ENCODE measurements at regions not wholly inside any gene's neighbourhood (a gene's known extent, or its start where the extent isn't known, plus 50 kb on each side); places are given as distances from the start of the nearest gene placed in this dataset.

- TF ChIP-seq EZH2phosphoT487 (IDR thresholded peaks at IDR 0.05; ENCODE audit: insufficient read depth, low read depth) (no peak), EZH2 (IDR thresholded peaks at IDR 0.05; ENCODE audit: insufficient read depth, poor library complexity, severe bottlenecking) (no peak)
- Histone ChIP-seq H3K27me3 (replicated peaks; ENCODE audit: insufficient read depth) (no peaks in the 10 kb centered on the region), H3K4me1 (ENCODE audit: insufficient read depth) (peaks cover 47% of the 10 kb centered on the region), H3K9me2 (ENCODE audit: insufficient read depth) (no peaks in the 10 kb centered on the region), H3K9ac (no peak overlapping the region), H3K79me2 (ENCODE audit: insufficient read depth) (no peaks in the 10 kb centered on the region), H3K4me2 (ENCODE audit: unreplicated experiment) (peak overlapping the region; percentile 57), H3K36me3 (ENCODE audit: low read depth) (no peaks in the 10 kb centered on the region), H3K9me3 (ENCODE audit: low read depth) (no peaks in the 10 kb centered on the region), H4K20me1 (ENCODE audit: insufficient read depth) (no peaks in the 10 kb centered on the region), H3K27ac (peak overlapping the region; percentile 23; the same call in 1 of the 2 replicates), H3F3A (ENCODE audit: insufficient read depth) (peaks cover 25% of the 10 kb centered on the region), H2AFZ (peak overlapping the region; percentile 91), H3K4me3 (no peak overlapping the region)
- peak; percentile 0 for DNase-seq
- in situ Hi-C loops (cut with MboI), result no loop called here
These were observed 141.9 kb upstream of the PLSCR5 start for GRCh38 chr3:146747051-146747450.

- Histone ChIP-seq H2AFZ (peak overlapping the region; percentile 91), H3F3A (ENCODE audit: insufficient read depth) (peaks cover 25% of the 10 kb centered on the region), H3K4me2 (ENCODE audit: unreplicated experiment) (peak overlapping the region; percentile 57), H3K4me3 (0 out of 2 replicates have a peak overlapping the region, but pooled peaks have one; percentile 22), H3K27me3 (replicated peaks; ENCODE audit: insufficient read depth) (no peaks in the 10 kb centered on the region), H3K9me2 (ENCODE audit: insufficient read depth) (no peaks in the 10 kb centered on the region), H3K9me3 (ENCODE audit: low read depth) (no peaks in the 10 kb centered on the region), H3K9ac (no peak overlapping the region), H4K20me1 (ENCODE audit: insufficient read depth) (no peaks in the 10 kb centered on the region), H3K27ac (peak overlapping the region; percentile 43), H3K4me1 (ENCODE audit: insufficient read depth) (peaks cover 47% of the 10 kb centered on the region), H3K79me2 (ENCODE audit: insufficient read depth) (no peaks in the 10 kb centered on the region), H3K36me3 (ENCODE audit: low read depth) (no peaks in the 10 kb centered on the region)
- peak; percentile 82 for DNase-seq
- in situ Hi-C loops (cut with MboI), result no loop called here
- no peak for TF ChIP-seq EZH2phosphoT487 (IDR thresholded peaks at IDR 0.05; ENCODE audit: insufficient read depth, low read depth)
- no peak for TF ChIP-seq EZH2 (IDR thresholded peaks at IDR 0.05; ENCODE audit: insufficient read depth, poor library complexity, severe bottlenecking)
These were observed 141.0 kb upstream of the PLSCR5 start for GRCh38 chr3:146746190-146746589.

GRCh38 chr3:146739203-146739671 lies 134.1 kb upstream of the PLSCR5 start:
- no peaks in the 10 kb centered on the region for H3K9me2 ChIP-seq (ENCODE audit: insufficient read depth)
- no peak for TF ChIP-seq EZH2 (IDR thresholded peaks at IDR 0.05; ENCODE audit: insufficient read depth, poor library complexity, severe bottlenecking)
- TF ChIP-seq EZH2phosphoT487 (IDR thresholded peaks at IDR 0.05; ENCODE audit: insufficient read depth, low read depth), result no peak
- H3F3A ChIP-seq (ENCODE audit: insufficient read depth), result no peaks in the 10 kb centered on the region
- H3K27ac ChIP-seq, result no peak overlapping the region
- DNase-seq, result no peak
- no peaks in the 10 kb centered on the region for H4K20me1 ChIP-seq (ENCODE audit: insufficient read depth)
- H3K4me1 ChIP-seq (ENCODE audit: insufficient read depth), result no peaks in the 10 kb centered on the region
- H3K4me2 ChIP-seq (ENCODE audit: unreplicated experiment), result no peak overlapping the region
- no peaks in the 10 kb centered on the region for H3K27me3 ChIP-seq (replicated peaks; ENCODE audit: insufficient read depth)
- in situ Hi-C loops (cut with MboI), result no loop called here
- peak overlapping the region; percentile 75 for H2AFZ ChIP-seq
- H3K36me3 ChIP-seq (ENCODE audit: low read depth), result no peaks in the 10 kb centered on the region
- no peaks in the 10 kb centered on the region for H3K9me3 ChIP-seq (ENCODE audit: low read depth)
- 31 to 42% methylated on average over 6 of the region's 6 CpGs for WGBS, 2 experiments (ENCODE audit: low coverage in 1 of 2, low lambda C conversion rate in 2 of 2, missing lambda C conversion rate in 2 of 2)
- no peaks in the 10 kb centered on the region for H3K79me2 ChIP-seq (ENCODE audit: insufficient read depth)
- H3K4me3 ChIP-seq, result no peak overlapping the region
- H3K9ac ChIP-seq, result no peak overlapping the region

GRCh38 chr3:146732325-146732724 lies 127.2 kb upstream of the PLSCR5 start:
- Histone ChIP-seq H4K20me1 (ENCODE audit: insufficient read depth) (no peaks in the 10 kb centered on the region), H3F3A (ENCODE audit: insufficient read depth) (no peaks in the 10 kb centered on the region), H3K4me1 (ENCODE audit: insufficient read depth) (no peaks in the 10 kb centered on the region), H3K27ac (no peak overlapping the region), H3K4me3 (no peak overlapping the region), H3K27me3 (replicated peaks; ENCODE audit: insufficient read depth) (no peaks in the 10 kb centered on the region), H3K9ac (no peak overlapping the region), H3K79me2 (ENCODE audit: insufficient read depth) (no peaks in the 10 kb centered on the region), H2AFZ (no peak overlapping the region), H3K9me3 (ENCODE audit: low read depth) (no peaks in the 10 kb centered on the region), H3K36me3 (ENCODE audit: low read depth) (no peaks in the 10 kb centered on the region), H3K4me2 (ENCODE audit: unreplicated experiment) (no peak overlapping the region), H3K9me2 (ENCODE audit: insufficient read depth) (no peaks in the 10 kb centered on the region)
- WGBS, 2 experiments (ENCODE audit: low coverage in 1 of 2, low lambda C conversion rate in 2 of 2, missing lambda C conversion rate in 2 of 2), result 71 to 82% methylated on average over 6 of the region's 6 CpGs
- no peak for DNase-seq
- TF ChIP-seq EZH2 (IDR thresholded peaks at IDR 0.05; ENCODE audit: insufficient read depth, poor library complexity, severe bottlenecking) (no peak), EZH2phosphoT487 (IDR thresholded peaks at IDR 0.05; ENCODE audit: insufficient read depth, low read depth) (no peak)
- in situ Hi-C loops (cut with MboI), result no loop called here

GRCh38 chr3:146715170-146715569 lies 110.0 kb upstream of the PLSCR5 start:
- peak; percentile 50 for DNase-seq
- TF ChIP-seq EZH2phosphoT487 (IDR thresholded peaks at IDR 0.05; ENCODE audit: insufficient read depth, low read depth), result no peak
- no peak for TF ChIP-seq EZH2 (IDR thresholded peaks at IDR 0.05; ENCODE audit: insufficient read depth, poor library complexity, severe bottlenecking)
- in situ Hi-C loops (cut with MboI), result no loop called here
- Histone ChIP-seq H3K4me3 (no peak overlapping the region), H3F3A (ENCODE audit: insufficient read depth) (no peaks in the 10 kb centered on the region), H3K9me3 (ENCODE audit: low read depth) (no peaks in the 10 kb centered on the region), H3K27ac (no peak overlapping the region), H3K9ac (no peak overlapping the region), H4K20me1 (ENCODE audit: insufficient read depth) (no peaks in the 10 kb centered on the region), H3K27me3 (replicated peaks; ENCODE audit: insufficient read depth) (no peaks in the 10 kb centered on the region), H3K79me2 (ENCODE audit: insufficient read depth) (no peaks in the 10 kb centered on the region), H3K4me2 (ENCODE audit: unreplicated experiment) (no peak overlapping the region), H3K9me2 (ENCODE audit: insufficient read depth) (no peaks in the 10 kb centered on the region), H2AFZ (no peak overlapping the region), H3K4me1 (ENCODE audit: insufficient read depth) (peaks cover 7% of the 10 kb centered on the region), H3K36me3 (ENCODE audit: low read depth) (no peaks in the 10 kb centered on the region)
